HEK293T (cell line): ENCODE measurements at regions not wholly inside any gene's neighbourhood (a gene's known extent, or its start where the extent isn't known, plus 50 kb on each side); places are given as distances from the start of the nearest gene placed in this dataset.

Source experiments
- ELF4 ChIP-seq: fragments of 450-650 bp; IDR thresholded peaks from 2 replicates; pipeline ENCODE4 v1.6.1; 2017; ENCODE audit warnings: antibody characterized with exemption
- FOXM1 ChIP-seq: fragments of 450-650 bp; IDR thresholded peaks from 2 replicates; pipeline ENCODE4 v1.6.1; 2017; ENCODE audit warnings: mild to moderate bottlenecking, borderline replicate concordance
- SP1 ChIP-seq: fragments of 450-650 bp; IDR thresholded peaks from 2 replicates; pipeline ENCODE4 v1.6.1; 2017
- SUZ12 ChIP-seq: fragments of 450-650 bp; IDR thresholded peaks from 2 replicates; pipeline ENCODE4 v1.6.1; 2016; ENCODE audit warnings: mild to moderate bottlenecking
- ZNF384 ChIP-seq: fragments of 450-650 bp; IDR thresholded peaks from 2 replicates; pipeline ENCODE4 v1.6.1; 2016

DNA sequence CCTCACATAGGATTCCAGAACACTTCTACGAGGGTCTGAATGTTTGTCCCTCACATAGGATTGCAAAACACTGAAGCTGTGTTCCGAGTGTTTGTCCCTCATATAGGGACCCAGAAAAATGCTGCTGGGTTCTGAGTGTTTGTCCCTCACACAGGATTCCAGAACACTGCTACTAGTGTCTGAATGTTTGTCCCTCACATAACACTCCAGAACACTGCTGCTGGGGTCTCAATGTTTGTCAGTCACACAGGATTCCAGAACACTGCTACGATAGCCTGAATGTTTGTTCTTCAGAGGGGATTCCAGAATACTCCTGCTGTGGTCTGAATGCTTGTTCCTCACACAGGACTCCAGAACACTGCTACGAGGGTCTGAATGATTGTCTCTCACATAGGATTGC is 218.7 kb downstream of the FOXD4L6 start:
- TF ChIP-seq ELF4 (no peak), FOXM1 (no peak), SP1 (no peak), SUZ12 (no peak), ZNF384 (no peak)
